Caco-2 (cell line): ENCODE measurements at regions not wholly inside any gene's neighbourhood (a gene's known extent, or its start where the extent isn't known, plus 50 kb on each side); places are given as distances from the start of the nearest gene placed in this dataset.

Experiments used
- BruUV-seq: library from RNA; stranded (reverse); fragments of 400-500 nt; replicated peaks from 2 replicates; lab custom pipeline; 2021; lab: Mats Ljungman, UMichigan
- CTCF ChIA-PET: fragments of 300-600 bp; sonication (Branson Sonifier 250); formaldehyde crosslinking; loops from one replicate; lab custom pipeline; 2022; ENCODE audit warnings: antibody characterized with exemption; lab: Charles Lee
- POLR2A ChIA-PET: fragments of 300-600 bp; sonication (Branson Sonifier 250); formaldehyde crosslinking; loops from one replicate; lab custom pipeline; 2022; ENCODE audit warnings: antibody characterized with exemption; lab: Charles Lee
- DNase-seq, 2 experiments: peaks; one replicate each; pipeline versions ENCODE4 v3.0.0 to v3.0.0-alpha.2; 2020 to 2022
- H3K27me3 ChIP-seq: replicated peaks from 2 replicates; pipeline ENCODE4 v1.6.0; 2011; ENCODE audit warnings: low read length; ENCODE audit not compliant: control insufficient read depth, insufficient read depth
- H3K36me3 ChIP-seq: 2 replicates; pipeline ENCODE4 v1.5.1; 2011; ENCODE audit warnings: low read length; ENCODE audit not compliant: control insufficient read depth, insufficient read depth
- H3K4me1 ChIP-seq: fragments of 250-450 bp; sonication (Bioruptor Pico); 2 replicates; pipeline ENCODE4 v1.5.1; 2020; ENCODE audit warnings: mild to moderate bottlenecking
- H3K4me3 ChIP-seq: 2 replicates; pipeline ENCODE4 v1.5.1; 2011; ENCODE audit warnings: low read depth, mild to moderate bottlenecking, control low read depth, low read length
- H3K9me3 ChIP-seq: fragments of 250-450 bp; sonication (Bioruptor Pico); 2 replicates; pipeline ENCODE4 v1.5.1; 2020; ENCODE audit warnings: mild to moderate bottlenecking, moderate library complexity
- H3K27ac Mint-ChIP-seq: one replicate; pipeline ENCODE4 v1.8.0; 2022; ENCODE audit warnings: mixed read lengths; ENCODE audit not compliant: unreplicated experiment
- H3K27me3 Mint-ChIP-seq: one replicate; pipeline ENCODE4 v1.8.0; 2022; ENCODE audit warnings: mixed read lengths; ENCODE audit not compliant: insufficient read depth, unreplicated experiment
- H3K36me3 Mint-ChIP-seq: one replicate; pipeline ENCODE4 v1.8.0; 2022; ENCODE audit warnings: mild to moderate bottlenecking, mixed read lengths; ENCODE audit not compliant: insufficient read depth, unreplicated experiment
- H3K4me1 Mint-ChIP-seq: one replicate; pipeline ENCODE4 v1.8.0; 2022; ENCODE audit warnings: low read depth, mixed read lengths; ENCODE audit not compliant: unreplicated experiment
- H3K4me3 Mint-ChIP-seq: one replicate; pipeline ENCODE4 v1.8.0; 2022; ENCODE audit warnings: mild to moderate bottlenecking, moderate library complexity, mixed read lengths; ENCODE audit not compliant: unreplicated experiment
- H3K9me3 Mint-ChIP-seq: one replicate; pipeline ENCODE4 v1.8.0; 2022; ENCODE audit warnings: mixed read lengths; ENCODE audit not compliant: unreplicated experiment
- CTCF ChIP-seq, 2 experiments: fragments of 200-600 bp in 1 of 2; IDR thresholded peaks; 1 replicate in 1 of 2; 2 replicates in 1 of 2; pipeline versions ENCODE4 v1.5.1 to v1.8.0; 2011 to 2022; ENCODE audit warnings: antibody characterized with exemption in 1 of 2, control low read depth in 1 of 2, inconsistent platforms in 1 of 2, low read depth in 1 of 2, low read length in 1 of 2, mild to moderate bottlenecking in 1 of 2, moderate library complexity in 1 of 2; ENCODE audit not compliant: insufficient read depth in 1 of 2, severe bottlenecking in 1 of 2, unreplicated experiment in 1 of 2
- intact Hi-C: fragments of 100-400 bp; cut with micrococcal nuclease; formaldehyde crosslinking; loops from one replicate; pipeline ENCODE4 v1.10.0; 2022; ENCODE audit not compliant: unreplicated experiment

- Histone ChIP-seq H3K9me3 (no peaks in the 10 kb centered on the region), H3K4me3 (no peak overlapping the region), H3K4me1 (no peaks in the 10 kb centered on the region), H3K27me3 (no peaks in the 10 kb centered on the region), H3K36me3 (no peaks in the 10 kb centered on the region)
- no peak for TF ChIP-seq CTCF (IDR thresholded peaks at IDR 0.05; ENCODE audit: insufficient read depth in 1 of 2, low read depth in 1 of 2, low read length in 1 of 2, severe bottlenecking in 1 of 2, unreplicated experiment in 1 of 2)
- Mint-ChIP-seq H3K4me1 (no peaks in the 10 kb centered on the region), H3K27ac (no peak overlapping the region), H3K36me3 (peaks cover 5% of the 10 kb centered on the region), H3K27me3 (no peaks in the 10 kb centered on the region), H3K9me3 (no peaks in the 10 kb centered on the region), H3K4me3 (no peak overlapping the region)
- BruUV-seq = no TSS peak
- ChIA-PET POLR2A (no interaction called here), CTCF (no interaction called here)
- no peak for DNase-seq
- intact Hi-C loops = no loop called here
These were observed 1325.0 kb downstream of the BRINP3 start for GRCh38 chr1:189152685-189153084.

DNA sequence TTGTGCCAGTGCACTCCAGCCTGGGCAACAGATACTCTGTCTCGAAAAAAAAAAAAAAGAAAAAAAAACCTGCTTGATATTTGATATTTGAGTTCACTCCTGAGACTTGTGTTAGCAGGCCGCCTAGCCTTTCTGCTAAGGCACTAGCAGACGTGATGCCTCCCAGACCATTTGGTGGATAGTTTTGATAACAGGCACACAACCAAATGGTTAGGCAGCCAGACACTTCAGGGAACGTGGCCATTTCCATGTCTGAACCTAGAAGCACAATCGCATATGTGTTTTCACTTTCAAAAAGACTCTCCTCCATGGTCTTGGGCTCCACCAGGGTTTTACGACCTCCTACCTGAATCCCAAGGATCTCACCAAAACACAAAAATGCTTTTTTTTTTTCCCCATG lies 1319.5 kb downstream of the BRINP3 start:
- H3K27ac Mint-ChIP-seq = no peak overlapping the region
- Histone ChIP-seq H3K36me3 (no peaks in the 10 kb centered on the region), H3K9me3 (no peaks in the 10 kb centered on the region), H3K4me1 (no peaks in the 10 kb centered on the region), H3K4me3 (no peak overlapping the region), H3K27me3 (no peaks in the 10 kb centered on the region)
- ChIA-PET CTCF (no interaction called here), POLR2A (no interaction called here)
- TF ChIP-seq CTCF (IDR thresholded peaks at IDR 0.05; ENCODE audit: insufficient read depth in 1 of 2, low read depth in 1 of 2, low read length in 1 of 2, severe bottlenecking in 1 of 2, unreplicated experiment in 1 of 2) = no peak
- H3K36me3 Mint-ChIP-seq = no peaks in the 10 kb centered on the region
- no peaks in the 10 kb centered on the region for H3K27me3 Mint-ChIP-seq
- no peak for DNase-seq
- no TSS peak for BruUV-seq
- no peaks in the 10 kb centered on the region for H3K4me1 Mint-ChIP-seq
- intact Hi-C loops = no loop called here
- H3K4me3 Mint-ChIP-seq = no peak overlapping the region
- H3K9me3 Mint-ChIP-seq = no peaks in the 10 kb centered on the region

GRCh38 chr1:189175889-189176288 lies 1301.8 kb downstream of the BRINP3 start:
- no peak for TF ChIP-seq CTCF (IDR thresholded peaks at IDR 0.05; ENCODE audit: insufficient read depth in 1 of 2, low read depth in 1 of 2, low read length in 1 of 2, severe bottlenecking in 1 of 2, unreplicated experiment in 1 of 2)
- intact Hi-C loops = no loop called here

More at GRCh38 chr1:189175889-189176288, 1301.8 kb downstream of the BRINP3 start:
- no peak for DNase-seq
- Histone ChIP-seq H3K36me3 (no peaks in the 10 kb centered on the region), H3K9me3 (no peaks in the 10 kb centered on the region), H3K4me1 (no peaks in the 10 kb centered on the region), H3K4me3 (no peak overlapping the region), H3K27me3 (no peaks in the 10 kb centered on the region)
- ChIA-PET CTCF (no interaction called here), POLR2A (no interaction called here)
- BruUV-seq = no TSS peak
- no peaks in the 10 kb centered on the region for H3K27me3 Mint-ChIP-seq
- no peak overlapping the region for H3K27ac Mint-ChIP-seq
- no peak overlapping the region for H3K4me3 Mint-ChIP-seq
- H3K4me1 Mint-ChIP-seq = no peaks in the 10 kb centered on the region
- H3K36me3 Mint-ChIP-seq = no peaks in the 10 kb centered on the region
- no peaks in the 10 kb centered on the region for H3K9me3 Mint-ChIP-seq
